Spleen (tissue), 7 donors: ENCODE measurements at regions not wholly inside any gene's neighbourhood (a gene's known extent, or its start where the extent isn't known, plus 50 kb on each side); places are given as distances from the start of the nearest gene placed in this dataset.

ENCODE experiments used
- POLR2A ChIP-seq, 3 donors: fragments of 450-650 bp; IDR thresholded peaks; one replicate each; pipeline ENCODE4 v1.5.1; 2017; ENCODE audit warnings: antibody characterized with exemption in 3 of 3, mild to moderate bottlenecking in 1 of 3
- POLR2AphosphoS5 ChIP-seq, 3 donors: sonication (generic); formaldehyde crosslinking; IDR thresholded peaks; one replicate each; pipeline ENCODE4 v1.5.1; 2017; ENCODE audit warnings: antibody characterized with exemption in 3 of 3
- TF ChIP-seq, protein P1 (sequence below), 11 experiments: fragments of 200-600 bp in 7 of 11; fragments of 450-650 bp in 4 of 11; sonication (generic) in 4 of 11; IDR thresholded peaks in 8 of 11; conservative IDR thresholded peaks in 3 of 11; 1 replicate in 7 of 11; 2 replicates in 4 of 11; pipeline versions ENCODE4 v1.4.0 to v1.8.0; 2016 to 2021; ENCODE audit warnings: antibody characterized with exemption in 11 of 11, inconsistent platforms in 4 of 11, mild to moderate bottlenecking in 1 of 11
- donor health status: DM: no; HTN: no; CAD: no; lungs with moderate emphysema.
- donor health status: DM: no; HTN: no; CAD: no.
- donor health status: DM: no; HTN: no; CAD: no.

DNA sequence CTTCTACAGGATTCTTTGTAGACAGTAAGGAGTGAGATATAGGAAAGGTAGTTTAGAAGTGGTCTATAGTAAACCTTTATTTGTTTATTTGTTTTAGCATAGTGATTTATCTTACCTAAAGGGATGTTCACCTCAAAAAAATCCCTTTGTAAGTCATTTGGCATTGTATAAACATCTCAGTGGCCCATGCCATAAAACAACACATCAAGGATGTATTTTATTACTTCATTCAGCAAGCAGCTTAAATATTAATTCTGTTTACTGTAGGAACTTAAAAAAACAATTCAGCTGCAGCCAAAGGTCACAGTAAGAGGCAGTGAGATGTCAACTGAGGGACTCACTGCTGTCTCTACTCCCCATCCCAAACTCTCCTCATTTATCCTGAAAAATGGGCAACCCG is 452.7 kb downstream of the HINT1 start:
- TF ChIP-seq POLR2A (IDR thresholded peaks at IDR 0.05) = no peak
- TF ChIP-seq, protein P1, sequence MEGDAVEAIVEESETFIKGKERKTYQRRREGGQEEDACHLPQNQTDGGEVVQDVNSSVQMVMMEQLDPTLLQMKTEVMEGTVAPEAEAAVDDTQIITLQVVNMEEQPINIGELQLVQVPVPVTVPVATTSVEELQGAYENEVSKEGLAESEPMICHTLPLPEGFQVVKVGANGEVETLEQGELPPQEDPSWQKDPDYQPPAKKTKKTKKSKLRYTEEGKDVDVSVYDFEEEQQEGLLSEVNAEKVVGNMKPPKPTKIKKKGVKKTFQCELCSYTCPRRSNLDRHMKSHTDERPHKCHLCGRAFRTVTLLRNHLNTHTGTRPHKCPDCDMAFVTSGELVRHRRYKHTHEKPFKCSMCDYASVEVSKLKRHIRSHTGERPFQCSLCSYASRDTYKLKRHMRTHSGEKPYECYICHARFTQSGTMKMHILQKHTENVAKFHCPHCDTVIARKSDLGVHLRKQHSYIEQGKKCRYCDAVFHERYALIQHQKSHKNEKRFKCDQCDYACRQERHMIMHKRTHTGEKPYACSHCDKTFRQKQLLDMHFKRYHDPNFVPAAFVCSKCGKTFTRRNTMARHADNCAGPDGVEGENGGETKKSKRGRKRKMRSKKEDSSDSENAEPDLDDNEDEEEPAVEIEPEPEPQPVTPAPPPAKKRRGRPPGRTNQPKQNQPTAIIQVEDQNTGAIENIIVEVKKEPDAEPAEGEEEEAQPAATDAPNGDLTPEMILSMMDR (IDR thresholded peaks at IDR 0.05 in 8 of 11, conservative IDR thresholded peaks at IDR 0.05 in 3 of 11) = no peak
- no peak for TF ChIP-seq POLR2AphosphoS5 (IDR thresholded peaks at IDR 0.05)
